GM19372 (cell line): ENCODE measurements at regions not wholly inside any gene's neighbourhood (a gene's known extent, or its start where the extent isn't known, plus 50 kb on each side); places are given as distances from the start of the nearest gene placed in this dataset.

ENCODE experiments used
- ATAC-seq: cut with Tn5 transposase; IDR thresholded peaks from one replicate; pipeline ENCODE4 v1.9.1; 2021; ENCODE audit warnings: mild to moderate bottlenecking, low read depth, moderate library complexity; ENCODE audit not compliant: unreplicated experiment

DNA sequence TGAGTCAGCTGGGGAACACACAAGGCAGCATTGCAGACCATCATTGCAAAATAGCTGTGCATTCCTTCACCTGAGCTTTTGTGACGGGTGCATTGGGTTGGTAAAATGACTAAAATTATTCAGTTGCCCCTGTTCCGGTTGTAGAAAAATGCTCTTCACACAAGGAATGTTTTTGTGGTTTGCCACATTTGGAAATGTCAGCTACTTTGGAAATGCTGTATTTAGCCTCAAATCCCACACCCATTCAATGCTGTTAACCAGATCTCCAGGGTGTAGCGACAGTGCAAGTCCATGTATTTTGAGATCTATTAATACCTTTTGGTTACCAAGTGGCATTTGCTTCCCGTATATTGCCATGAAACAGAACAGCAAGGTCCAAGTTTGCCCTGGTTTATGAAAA, 201.2 kb downstream of the FOXA2 start:
- no peak for ATAC-seq

DNA sequence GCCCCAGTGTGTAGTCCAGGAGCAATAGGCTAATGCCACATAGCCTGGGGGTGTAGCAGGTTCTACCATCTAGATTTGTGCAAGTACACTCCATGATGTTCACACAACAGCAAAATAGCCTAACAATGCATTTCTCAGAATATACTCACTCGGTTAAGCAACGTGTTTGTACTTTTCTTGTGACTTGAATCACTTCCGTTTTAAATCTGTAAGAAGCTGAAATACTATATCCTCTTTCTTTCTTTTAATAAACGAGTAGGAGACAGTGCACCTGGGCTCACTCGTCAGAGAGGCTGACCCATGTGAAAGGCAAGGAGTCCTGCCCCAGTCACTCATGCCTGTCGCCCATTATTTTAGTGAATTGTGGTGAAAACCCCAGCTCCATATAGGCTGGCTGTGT, 201.6 kb downstream of the FOXA2 start:
- no peak for ATAC-seq

DNA sequence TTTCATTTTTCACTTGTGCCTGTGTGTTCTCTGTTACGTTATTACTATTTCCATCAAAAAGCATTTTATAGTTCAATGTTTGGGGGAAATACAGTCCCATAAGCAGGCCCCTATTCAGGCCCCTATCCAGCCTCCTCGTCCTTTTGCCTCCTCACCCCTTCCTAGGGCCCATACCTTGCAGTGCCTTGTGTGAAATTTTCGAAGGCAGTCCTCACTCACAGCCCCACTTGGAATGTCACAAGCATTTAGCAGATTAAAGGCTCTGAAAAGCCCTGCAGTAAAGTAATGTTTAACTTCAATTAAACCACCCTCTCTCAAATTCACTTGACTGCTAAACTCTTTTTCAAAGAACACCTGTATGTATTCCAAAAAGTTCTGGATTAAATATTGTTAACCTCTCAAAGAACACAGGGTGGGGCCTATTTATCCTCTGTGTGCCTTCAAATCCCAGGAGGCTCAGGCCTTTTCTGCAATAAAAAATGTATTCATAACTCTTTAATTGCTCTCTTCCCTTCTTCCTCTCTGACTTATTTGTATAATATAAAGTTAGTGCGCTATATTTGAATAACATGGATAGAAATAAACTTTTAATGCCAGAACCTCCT, 202.5 kb downstream of the FOXA2 start:
- no peak for ATAC-seq

DNA sequence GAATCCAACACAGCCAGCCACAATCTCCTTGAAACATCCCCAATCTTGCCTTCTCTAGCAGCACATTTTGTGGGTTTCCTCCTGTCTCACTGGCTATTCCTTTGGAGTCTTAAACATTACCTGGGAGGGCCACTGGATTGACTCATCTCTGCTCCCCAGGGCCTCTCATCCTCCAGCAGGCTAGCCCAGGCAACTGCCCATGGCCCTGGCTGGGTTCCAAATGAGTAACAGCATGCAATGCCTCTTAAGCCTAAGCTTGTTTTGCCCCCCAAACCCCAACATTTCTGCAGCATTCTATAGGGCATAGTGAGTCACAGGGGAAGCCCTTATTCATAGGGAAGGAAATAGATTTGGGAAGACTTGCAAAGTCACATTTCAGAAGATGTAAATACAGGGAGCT, 204.9 kb downstream of the FOXA2 start:
- ATAC-seq = no peak

DNA sequence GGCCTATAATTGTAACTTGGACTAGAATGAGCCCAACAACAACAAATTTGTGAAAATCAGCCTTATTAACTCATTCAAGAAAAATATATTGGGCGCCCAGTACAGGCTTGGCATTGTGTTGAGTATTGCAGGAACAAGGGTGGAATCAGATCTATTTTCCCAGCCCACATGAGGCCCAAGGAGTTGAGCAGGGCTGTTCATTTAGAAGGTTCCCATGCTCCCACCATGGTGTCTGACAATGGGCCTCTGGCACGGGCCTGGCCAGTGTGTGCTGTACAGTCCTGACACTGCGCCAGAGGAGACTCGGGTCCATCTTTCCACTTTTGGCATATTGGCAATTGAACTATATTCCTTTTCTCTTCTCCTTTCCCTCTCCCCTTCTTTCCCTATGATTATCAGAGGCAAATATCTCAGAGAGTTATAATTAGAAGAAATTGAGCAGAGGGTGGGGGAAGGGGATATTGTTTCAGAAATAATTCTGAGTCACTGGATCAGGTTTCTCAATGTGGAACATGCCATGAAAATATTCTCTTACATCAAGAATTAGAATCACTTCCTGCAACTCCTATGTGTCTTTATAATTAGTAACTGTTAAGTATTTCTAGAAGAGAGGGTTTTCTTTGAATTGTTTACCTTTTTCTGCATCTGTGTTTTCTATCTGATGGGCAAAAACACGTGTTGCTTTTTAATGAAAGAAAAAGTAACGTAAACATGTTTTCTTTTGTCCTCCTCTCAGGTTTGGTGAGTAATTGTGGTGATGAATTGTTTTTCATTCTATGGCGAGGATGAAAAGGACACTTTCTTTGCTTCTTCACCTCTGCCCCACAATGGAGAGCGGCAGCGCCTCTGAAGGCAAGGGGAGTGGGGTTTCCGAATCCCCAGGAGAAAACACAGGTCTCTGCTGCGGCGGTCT, 209.4 kb downstream of the FOXA2 start:
- ATAC-seq = no peak

DNA sequence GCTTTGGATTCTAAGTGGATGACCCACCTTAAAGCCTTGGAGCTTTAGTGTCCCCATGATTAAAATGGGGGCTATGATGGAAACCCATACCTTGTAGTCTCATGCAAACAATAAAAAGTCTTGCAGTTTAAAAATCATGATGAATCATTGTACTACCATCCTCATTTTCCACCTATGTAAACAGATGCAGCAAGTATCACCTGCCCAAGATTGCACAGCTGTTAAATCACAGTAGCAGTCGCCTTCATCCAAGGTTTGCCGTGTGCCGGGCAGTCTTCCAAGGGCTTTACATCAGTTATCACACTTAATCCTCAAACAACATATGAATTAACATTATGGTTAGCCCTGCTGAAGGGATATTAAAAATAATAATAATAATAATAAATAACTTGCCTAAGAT, 210.3 kb downstream of the FOXA2 start:
- no peak for ATAC-seq

DNA sequence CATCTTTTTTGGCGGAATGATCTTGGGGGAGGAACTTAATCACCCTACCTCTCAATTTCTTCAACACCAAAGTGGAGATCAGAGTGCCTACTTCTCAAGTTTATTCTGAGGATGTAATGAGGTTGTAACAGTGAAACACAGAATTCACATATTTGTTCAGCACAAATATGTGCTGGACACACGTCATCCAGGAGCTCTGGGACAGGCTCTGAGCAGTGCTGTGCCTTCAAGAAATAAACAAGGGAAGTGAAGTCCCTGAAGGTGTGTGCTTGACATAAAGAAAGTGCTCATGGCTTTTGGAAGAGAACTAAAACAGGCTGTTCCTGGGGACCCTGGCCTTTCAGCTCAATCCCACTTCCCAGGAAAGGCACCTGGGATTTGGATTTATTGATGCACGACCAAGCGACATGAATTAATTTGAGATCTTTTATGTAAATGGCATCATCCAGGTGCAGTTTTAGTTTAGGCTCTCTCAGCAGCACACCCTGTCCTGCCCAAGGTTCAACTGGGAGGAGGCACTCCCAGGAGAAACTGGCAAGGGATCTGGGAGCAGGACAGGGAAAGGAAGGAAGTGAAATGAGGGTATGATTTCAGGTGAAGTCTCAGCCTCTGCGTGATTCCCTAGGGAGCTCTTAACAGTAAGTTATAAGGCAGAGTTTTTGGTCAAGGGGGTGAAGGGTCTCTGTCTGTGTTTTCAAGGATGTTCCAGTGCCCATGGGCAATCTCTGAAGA, 211.0 kb downstream of the FOXA2 start:
- no peak for ATAC-seq

DNA sequence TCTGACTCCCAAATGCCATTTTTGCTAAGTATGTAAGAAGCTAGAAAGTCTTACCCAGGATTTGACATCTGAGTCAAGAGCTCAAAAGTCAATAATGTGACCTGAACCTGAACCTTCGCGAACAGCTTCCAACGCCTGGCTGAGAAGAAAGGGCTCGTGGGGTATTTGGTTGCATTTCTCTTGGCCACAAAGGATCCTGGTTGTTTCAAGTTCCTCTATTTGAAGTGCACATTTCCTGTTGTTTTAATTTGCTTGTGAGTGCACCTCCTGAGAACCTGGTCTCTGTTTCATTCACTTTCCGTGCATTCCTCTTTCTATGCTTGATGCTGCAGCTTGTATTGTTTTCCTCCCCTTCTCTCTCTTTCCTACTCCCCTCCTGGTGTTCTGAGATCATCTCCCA, 212.5 kb downstream of the FOXA2 start:
- ATAC-seq = no peak

DNA sequence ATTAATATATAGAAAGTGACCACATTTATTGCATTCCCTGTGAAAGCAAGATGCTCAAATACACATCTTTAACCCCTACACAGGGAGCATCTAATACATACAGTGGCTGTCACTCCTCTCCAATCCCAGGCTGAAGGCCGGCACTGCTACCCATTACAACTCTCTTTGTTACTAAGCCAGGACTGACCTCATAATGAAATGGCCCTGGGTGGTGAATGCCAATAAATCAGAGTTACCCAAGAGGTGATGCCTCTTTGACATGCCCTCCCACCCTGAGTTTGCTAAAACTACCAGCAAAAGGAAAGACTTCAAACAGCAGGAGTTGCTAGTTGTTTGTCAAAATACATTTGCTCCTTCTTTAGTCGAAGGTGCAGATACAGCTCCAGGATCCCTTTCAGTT, 214.2 kb downstream of the FOXA2 start:
- ATAC-seq = no peak

DNA sequence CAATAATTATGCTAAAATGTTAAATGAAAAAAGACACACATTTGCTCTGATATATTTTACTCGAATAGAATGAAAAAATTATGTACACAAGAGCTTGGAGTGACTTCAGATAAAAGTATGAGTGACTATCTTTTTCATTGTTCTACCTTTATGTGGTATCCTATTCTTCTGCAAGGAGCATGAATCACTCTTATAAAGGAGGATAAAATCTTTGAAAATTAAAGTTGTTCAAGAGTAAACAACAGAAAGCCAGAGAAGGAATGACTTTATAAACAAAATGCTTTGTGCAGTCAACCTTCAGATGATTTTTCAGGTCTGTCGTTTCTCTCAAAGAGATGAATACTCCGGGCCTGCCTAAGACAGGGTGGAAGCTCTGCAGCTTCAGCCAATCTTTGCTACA, 215.3 kb downstream of the FOXA2 start:
- ATAC-seq = no peak

DNA sequence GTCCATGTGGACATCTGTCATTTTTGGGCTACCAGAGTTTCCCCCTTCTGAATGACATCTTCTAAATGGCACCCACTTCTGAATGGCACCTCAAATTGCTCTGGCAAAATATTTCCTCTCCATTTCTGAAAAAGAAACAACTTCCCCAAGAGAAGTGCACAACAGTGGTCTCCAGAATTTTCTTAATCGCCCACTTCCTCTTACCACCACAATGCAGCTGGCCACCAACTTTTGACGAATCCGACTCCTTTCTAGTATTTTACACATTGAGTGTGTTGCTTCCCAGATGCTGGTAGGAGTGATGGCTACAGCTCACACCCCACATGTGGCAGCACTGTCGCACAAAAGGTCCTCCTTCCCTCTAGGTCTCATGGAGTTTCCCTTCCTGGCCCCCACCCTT, 216.1 kb downstream of the FOXA2 start:
- no peak for ATAC-seq

DNA sequence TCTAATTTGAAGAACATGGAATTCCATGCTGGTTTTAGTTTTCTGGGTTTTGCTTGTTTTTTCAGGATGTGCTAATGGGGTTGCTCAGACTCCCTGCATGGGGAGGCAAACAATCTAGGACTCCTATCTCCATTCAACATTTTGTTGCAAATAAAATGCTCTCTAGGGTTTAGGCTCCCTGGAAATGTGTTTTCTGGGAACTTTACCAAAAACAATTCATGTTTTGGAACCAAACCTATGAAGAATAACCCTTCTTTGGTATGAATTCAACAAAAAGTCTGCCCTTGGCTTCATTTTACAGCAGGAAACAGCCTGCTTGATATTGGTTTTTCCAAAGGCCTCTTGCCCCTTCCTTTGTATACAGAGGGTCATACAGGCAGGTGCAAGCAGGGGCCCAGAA, 217.7 kb downstream of the FOXA2 start:
- no peak for ATAC-seq

DNA sequence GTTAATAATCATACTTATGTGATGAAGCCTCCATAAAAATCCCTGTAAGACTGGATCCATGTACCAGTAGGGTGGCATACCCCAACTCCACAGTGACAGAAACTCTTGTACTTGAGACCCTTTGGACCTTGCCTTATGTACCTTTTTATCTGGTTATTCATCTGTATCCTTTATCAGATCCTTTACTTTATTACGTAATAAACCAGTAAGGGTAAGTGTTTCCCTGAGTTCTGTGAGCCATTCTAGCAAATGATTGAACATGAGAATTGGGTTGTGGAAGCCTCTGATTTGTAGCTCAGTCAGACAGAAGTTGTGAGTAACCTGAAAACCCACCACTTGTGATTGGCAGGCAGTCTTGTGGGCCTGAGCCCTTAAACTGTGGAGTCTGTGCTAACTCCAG, 229.7 kb downstream of the FOXA2 start:
- ATAC-seq = no peak

DNA sequence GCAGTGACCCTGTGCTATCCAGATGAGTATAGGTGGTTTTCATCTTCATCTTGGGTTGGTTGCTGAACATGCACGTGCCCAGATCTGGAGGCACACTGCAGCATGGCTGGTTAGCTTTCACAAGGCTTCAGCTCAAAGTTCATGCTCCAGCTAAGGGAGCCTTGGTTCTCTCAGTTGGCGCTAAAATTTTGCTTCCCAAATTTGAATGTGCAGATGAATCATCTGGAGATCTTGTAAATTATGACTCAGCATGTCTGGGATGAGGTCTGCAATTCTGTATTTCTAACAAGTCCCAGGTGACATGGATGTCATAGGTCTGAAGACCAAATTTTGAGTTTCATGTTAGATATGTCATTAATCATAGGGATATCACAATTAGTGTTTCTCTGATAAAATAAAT, 230.8 kb downstream of the FOXA2 start:
- ATAC-seq = no peak

DNA sequence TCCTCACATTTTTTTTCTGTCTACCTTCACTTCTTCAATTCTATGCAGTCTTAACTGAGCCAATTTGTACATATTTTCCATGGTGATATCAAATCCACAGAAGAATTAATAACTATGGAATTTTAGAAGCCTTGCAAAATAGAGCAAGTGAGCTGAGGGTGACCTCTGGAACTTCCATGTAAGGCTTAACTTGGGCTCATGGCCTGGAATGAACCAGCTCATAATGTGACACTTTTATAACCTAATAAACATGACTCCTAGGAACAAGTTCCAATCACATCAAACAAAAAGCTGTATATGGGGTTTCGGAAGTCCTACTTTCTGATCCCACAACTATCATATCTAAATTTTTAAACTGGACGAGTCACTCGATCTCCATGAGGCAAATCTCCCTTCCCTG, 232.4 kb downstream of the FOXA2 start:
- ATAC-seq = no peak

DNA sequence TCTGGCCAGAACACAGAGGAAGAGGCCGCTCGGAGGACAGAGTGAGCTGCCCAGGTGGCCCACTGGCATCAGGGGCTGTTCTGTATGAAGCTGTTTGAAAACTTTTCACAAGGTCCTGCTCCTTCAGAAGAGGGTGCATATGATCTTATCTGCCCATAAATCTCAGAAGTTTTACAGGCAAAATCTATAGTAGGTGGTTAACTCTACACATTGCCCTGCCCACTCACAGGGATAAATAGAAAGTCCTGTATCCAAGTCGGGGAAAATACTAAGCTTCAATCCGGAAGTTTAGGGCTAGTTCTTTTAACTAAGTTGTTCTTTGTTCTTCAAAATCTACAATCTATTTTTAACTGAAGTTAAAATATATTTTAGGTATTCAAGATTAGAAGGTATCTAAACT, 233.7 kb downstream of the FOXA2 start:
- no peak for ATAC-seq

DNA sequence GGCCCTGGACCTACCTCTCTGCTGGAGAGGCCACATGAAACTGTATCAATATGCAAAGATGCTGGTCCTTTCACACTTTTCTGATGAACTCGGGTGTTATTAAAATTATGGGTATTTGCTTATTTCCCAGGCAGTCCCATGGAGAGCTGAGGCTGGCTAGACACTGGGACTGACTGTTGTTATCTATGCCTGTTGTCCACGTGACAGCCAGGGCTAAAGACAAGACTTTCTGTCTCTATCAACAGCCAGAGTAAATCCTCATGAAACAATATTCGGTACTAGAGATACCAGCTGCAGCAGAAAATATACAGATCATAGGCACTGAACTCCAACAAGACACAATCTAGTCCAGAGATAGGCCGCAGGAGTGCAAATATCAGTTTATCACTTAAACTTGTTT, 236.4 kb downstream of the FOXA2 start:
- ATAC-seq = no peak

DNA sequence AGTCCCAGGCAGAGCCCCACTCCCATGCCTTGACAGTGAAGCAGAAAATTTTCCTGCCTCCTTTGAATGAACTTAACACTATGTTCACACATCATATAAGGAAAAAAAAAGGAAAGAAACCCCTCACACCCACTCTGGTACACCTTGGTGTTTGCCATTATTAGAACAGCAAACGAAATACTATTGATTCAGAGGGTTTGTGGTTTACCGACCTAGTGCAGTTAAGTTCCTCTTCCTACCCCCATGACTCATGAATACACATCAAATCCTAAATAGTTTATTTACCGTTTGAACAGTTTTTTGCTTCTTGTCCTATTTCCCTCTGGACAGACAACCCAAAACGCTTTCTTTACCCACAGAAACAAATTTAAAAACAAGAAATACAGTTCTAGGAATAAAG, 237.7 kb downstream of the FOXA2 start:
- no peak for ATAC-seq

DNA sequence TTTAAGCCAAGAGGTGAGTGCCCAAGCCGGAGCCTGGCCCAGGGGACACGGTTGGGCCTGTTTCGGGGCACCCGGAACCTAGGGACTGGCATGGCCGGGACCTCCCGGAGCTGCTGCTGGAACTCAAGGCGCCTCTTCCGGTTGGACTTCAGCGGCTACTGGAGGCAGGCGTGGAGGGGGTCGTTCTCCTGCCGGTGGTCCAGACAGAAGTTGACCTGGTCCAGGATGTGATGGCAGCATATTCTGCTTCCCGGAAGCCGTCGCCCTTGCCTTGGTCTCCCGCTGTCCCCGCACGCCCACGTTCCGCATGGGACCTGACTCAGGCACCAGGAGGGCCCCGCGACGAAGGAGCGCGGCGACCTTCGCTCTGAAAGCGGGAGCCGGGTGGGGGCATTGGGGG, 240.8 kb downstream of the FOXA2 start:
- ATAC-seq = no peak

DNA sequence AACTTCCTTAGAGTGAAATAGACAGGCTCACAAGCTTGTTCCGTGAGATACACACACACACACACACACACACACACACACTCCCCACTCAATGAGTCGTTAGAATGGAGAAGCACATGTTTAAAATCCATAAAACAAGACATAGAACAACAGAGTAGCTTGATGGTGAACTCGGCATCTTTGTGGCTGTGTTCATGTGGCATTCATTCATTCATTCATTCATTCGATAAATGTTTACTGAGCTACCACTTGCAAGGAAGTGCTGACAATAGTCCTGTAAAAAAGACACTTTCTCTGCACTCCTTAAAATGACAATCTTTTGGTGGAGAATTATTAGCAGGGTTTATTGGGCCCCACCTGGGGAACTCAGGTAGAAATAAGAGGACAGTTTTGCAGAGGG, 242.0 kb downstream of the FOXA2 start:
- no peak for ATAC-seq

DNA sequence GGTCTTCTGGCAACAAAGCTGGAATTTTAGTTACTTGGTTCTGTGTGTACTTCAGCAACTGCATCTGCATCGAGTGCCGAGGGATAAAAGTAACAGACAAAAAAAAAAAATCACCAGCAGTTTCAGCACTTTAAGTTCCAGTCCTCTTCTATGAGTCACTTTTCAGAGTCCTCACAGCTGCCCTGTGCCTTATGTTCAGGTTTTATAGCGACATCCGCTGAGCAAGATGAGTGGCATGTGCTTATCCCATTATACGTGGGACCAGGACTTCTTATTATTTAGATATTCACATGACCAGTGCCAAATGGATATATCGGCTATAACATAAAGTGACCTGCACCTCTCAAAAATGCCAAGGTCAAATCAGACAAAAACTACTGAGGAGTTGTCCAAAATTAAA, 242.9 kb downstream of the FOXA2 start:
- ATAC-seq = no peak

DNA sequence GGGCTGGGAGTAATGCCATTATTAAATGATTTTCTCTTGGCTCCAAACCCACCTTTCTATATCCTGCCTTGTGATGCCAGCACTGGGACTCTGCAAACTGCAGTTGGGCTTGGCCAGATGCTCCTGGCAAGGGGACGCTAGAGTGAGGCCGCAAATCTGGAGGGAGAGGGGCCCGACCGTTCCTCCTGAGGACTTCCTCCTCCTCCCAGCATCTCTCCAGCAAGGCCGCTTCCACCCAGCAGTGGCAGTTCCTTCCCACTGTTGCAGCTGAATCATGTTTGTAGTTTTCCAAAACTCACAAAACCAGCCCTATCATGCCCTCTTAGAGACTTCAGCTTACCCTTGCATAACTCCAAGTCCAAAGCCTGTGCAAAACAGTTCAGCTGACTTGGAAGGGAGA, 244.4 kb downstream of the FOXA2 start:
- no peak for ATAC-seq
